Neuronal stem cell (in vitro differentiated cells): ENCODE measurements at regions not wholly inside any gene's neighbourhood (a gene's known extent, or its start where the extent isn't known, plus 50 kb on each side); places are given as distances from the start of the nearest gene placed in this dataset.

Experiments
- DNase-seq: peaks from one replicate; pipeline ENCODE4 v3.0.0-alpha.2; 2013; ENCODE audit warnings: low spot score
- H2AFZ ChIP-seq: one replicate; pipeline ENCODE4 v1.6.1; 2013; ENCODE audit warnings: mild to moderate bottlenecking, low read length, inconsistent platforms
- H2AK5ac ChIP-seq: 2 replicates; pipeline ENCODE4 v1.6.1; 2013; ENCODE audit warnings: low read depth, mild to moderate bottlenecking, inconsistent platforms, low read length, moderate library complexity, mixed read lengths
- H2BK120ac ChIP-seq: 2 replicates; pipeline ENCODE4 v1.6.1; 2013; ENCODE audit warnings: low read depth, mild to moderate bottlenecking, inconsistent platforms, low read length, moderate library complexity, mixed read lengths
- H2BK12ac ChIP-seq: one replicate; pipeline ENCODE4 v1.6.1; 2013; ENCODE audit warnings: low read length, inconsistent platforms
- H2BK15ac ChIP-seq: 2 replicates; pipeline ENCODE4 v1.6.1; 2013; ENCODE audit warnings: mild to moderate bottlenecking, low read length, inconsistent platforms, mixed read lengths
- H2BK5ac ChIP-seq: one replicate; pipeline ENCODE4 v1.6.1; 2013; ENCODE audit warnings: inconsistent platforms, mild to moderate bottlenecking, low read length, moderate library complexity
- H3K14ac ChIP-seq: one replicate; pipeline ENCODE4 v1.6.1; 2013; ENCODE audit warnings: low read length, inconsistent platforms
- H3K18ac ChIP-seq: 2 replicates; pipeline ENCODE4 v1.6.1; 2013; ENCODE audit warnings: low read length, inconsistent platforms
- H3K23ac ChIP-seq: 2 replicates; pipeline ENCODE4 v1.6.1; 2013; ENCODE audit warnings: low read depth, mild to moderate bottlenecking, mixed read lengths, low read length, inconsistent platforms; ENCODE audit not compliant: poor library complexity
- H3K27ac ChIP-seq: replicated peaks from 3 replicates; pipeline ENCODE4 v1.5.1; 2013; ENCODE audit warnings: low read length, inconsistent platforms
- H3K27me3 ChIP-seq, 3 experiments: 2 replicates each; pipeline ENCODE4 v1.6.1; 2013; ENCODE audit warnings: low read length in 3 of 3, mild to moderate bottlenecking in 2 of 3, inconsistent platforms in 1 of 3, low read depth in 1 of 3, mixed read lengths in 1 of 3, moderate library complexity in 1 of 3; ENCODE audit not compliant: control insufficient read depth in 3 of 3, insufficient read depth in 3 of 3
- H3K36me3 ChIP-seq, 2 donors: replicated peaks in 1 of 2; 2 replicates each; pipeline ENCODE4 v1.6.1; 2013; ENCODE audit warnings: low read length in 2 of 2; ENCODE audit not compliant: control insufficient read depth in 2 of 2, insufficient read depth in 2 of 2
- H3K4ac ChIP-seq: 2 replicates; pipeline ENCODE4 v1.6.1; 2013; ENCODE audit warnings: inconsistent platforms, mild to moderate bottlenecking, low read length, moderate library complexity
- H3K4me1 ChIP-seq, 2 donors: 1 replicate in 1 of 2; 2 replicates in 1 of 2; pipeline ENCODE4 v1.6.1; 2013; ENCODE audit warnings: low read length in 2 of 2, low read depth in 1 of 2; ENCODE audit not compliant: control insufficient read depth in 2 of 2, insufficient read depth in 1 of 2
- H3K4me2 ChIP-seq: one replicate; pipeline ENCODE4 v1.6.1; 2013; ENCODE audit warnings: mild to moderate bottlenecking, low read length, inconsistent platforms; ENCODE audit not compliant: insufficient read depth, poor library complexity, severe bottlenecking
- H3K4me3 ChIP-seq, 2 donors: 2 replicates each; pipeline ENCODE4 v1.5.1; 2013; ENCODE audit warnings: low read length in 2 of 2, mild to moderate bottlenecking in 2 of 2, inconsistent platforms in 1 of 2, moderate library complexity in 1 of 2
- H3K79me1 ChIP-seq: one replicate; pipeline ENCODE4 v1.6.1; 2013; ENCODE audit warnings: low read depth, mild to moderate bottlenecking, inconsistent platforms, low read length, moderate library complexity
- H3K9ac ChIP-seq: one replicate; pipeline ENCODE4 v1.6.1; 2013; ENCODE audit warnings: mild to moderate bottlenecking, low read depth, low read length, inconsistent platforms; ENCODE audit not compliant: poor library complexity
- H3K9me3 ChIP-seq, 2 donors: replicated peaks in 1 of 2; 2 replicates each; pipeline versions ENCODE3 to v1.6.1; 2013; ENCODE audit warnings: low read length in 2 of 2, mild to moderate bottlenecking in 2 of 2, inconsistent platforms in 1 of 2, low read depth in 1 of 2, mixed read lengths in 1 of 2, moderate library complexity in 1 of 2; ENCODE audit not compliant: control insufficient read depth in 2 of 2, insufficient read depth in 1 of 2
- H4K8ac ChIP-seq: one replicate; pipeline ENCODE4 v1.6.1; 2013; ENCODE audit warnings: low read depth, mild to moderate bottlenecking, inconsistent platforms, low read length, moderate library complexity
- H4K91ac ChIP-seq: one replicate; pipeline ENCODE4 v1.6.1; 2013; ENCODE audit warnings: low read length, low read depth, mild to moderate bottlenecking, inconsistent platforms; ENCODE audit not compliant: poor library complexity
- WGBS, 2 donors: extraction: QIAGEN DNeasy Blood & Tissue Kit; methylation state at CpG; one replicate each; pipeline ENCODE4 v1.1.7; 2013; ENCODE audit warnings: missing lambda C conversion rate in 2 of 2, mixed read lengths in 1 of 2; ENCODE audit not compliant: insufficient read length in 2 of 2, insufficient replicate concordance in 1 of 2; ENCODE audit errors: extremely low coverage in 2 of 2; 5-methylcytosine and 5-hydroxymethylcytosine counted together

DNA sequence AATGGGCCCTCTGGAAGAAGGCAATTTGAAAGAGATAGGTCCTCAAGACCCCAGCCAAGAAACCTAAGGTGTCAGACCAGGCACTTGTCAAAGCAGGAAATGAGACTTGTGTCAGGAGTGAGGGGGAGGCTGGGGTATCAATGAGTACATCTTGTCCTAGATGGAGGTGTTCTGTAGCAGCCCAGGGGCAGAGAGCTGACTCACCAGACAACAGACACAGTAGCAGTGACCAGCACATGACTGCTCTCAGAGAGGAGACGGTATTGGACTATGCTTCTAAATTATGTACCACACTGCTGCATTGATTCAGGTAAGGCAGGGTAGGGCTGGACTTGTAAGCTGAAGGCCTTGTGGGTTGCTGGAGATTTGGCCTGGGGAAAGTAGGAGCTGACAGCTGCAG, 551.2 kb upstream of the KLF4 start:
- H3K9me3 ChIP-seq: peaks cover 0 to 2% of the 10 kb centered on the region in 2 donors
- no CpG with 5 or more reads among the region's 1 CpG for WGBS, 2 donors
- DNase-seq: no peak
- no peak overlapping the region for H3K18ac ChIP-seq
- H2BK12ac ChIP-seq: no peak overlapping the region
- no peaks in the 10 kb centered on the region for H3K79me1 ChIP-seq
- no peaks in the 10 kb centered on the region for H3K36me3 ChIP-seq
- no peak overlapping the region for H3K23ac ChIP-seq
- no peak overlapping the region for H2BK5ac ChIP-seq
- H2BK120ac ChIP-seq: no peak overlapping the region
- H3K27ac ChIP-seq: no peak overlapping the region
- H3K4me3 ChIP-seq: no peak overlapping the region
- no peak overlapping the region for H2AFZ ChIP-seq
- H2AK5ac ChIP-seq: no peak overlapping the region
- H3K9ac ChIP-seq: no peak overlapping the region
- H3K27me3 ChIP-seq: no peaks in the 10 kb centered on the region
- H4K91ac ChIP-seq: no peak overlapping the region
- no peak overlapping the region for H3K4ac ChIP-seq
- H3K4me1 ChIP-seq: no peaks in the 10 kb centered on the region
- no peak overlapping the region for H3K14ac ChIP-seq
- no peak overlapping the region for H2BK15ac ChIP-seq
- no peak overlapping the region for H4K8ac ChIP-seq
- no peak overlapping the region for H3K4me2 ChIP-seq

GRCh38 chr9:108039493-108039892, 549.9 kb upstream of the KLF4 start:
- Histone ChIP-seq H2AK5ac (no peak overlapping the region), H3K27ac (no peak overlapping the region), H3K14ac (no peak overlapping the region), H3K4me2 (no peak overlapping the region), H3K9ac (no peak overlapping the region), H3K79me1 (no peaks in the 10 kb centered on the region), H3K18ac (no peak overlapping the region), H3K36me3 (no peaks in the 10 kb centered on the region), H3K23ac (no peak overlapping the region), H2BK15ac (no peak overlapping the region), H4K8ac (no peak overlapping the region), H2AFZ (no peak overlapping the region), H2BK5ac (no peak overlapping the region), H3K4me3 (no peak overlapping the region), H3K4me1 (no peaks in the 10 kb centered on the region), H3K9me3 (peaks cover 0 to under 1% of the 10 kb centered on the region in 2 donors), H4K91ac (no peak overlapping the region), H2BK12ac (no peak overlapping the region), H3K27me3 (no peaks in the 10 kb centered on the region), H2BK120ac (no peak overlapping the region), H3K4ac (no peak overlapping the region)
- WGBS, 2 donors: no CpG with 5 or more reads among the region's 1 CpG
- no peak for DNase-seq

- Histone ChIP-seq H2BK12ac (no peak overlapping the region), H3K79me1 (no peaks in the 10 kb centered on the region), H3K27ac (no peak overlapping the region), H4K8ac (no peak overlapping the region), H3K9me3 (no peaks in the 10 kb centered on the region), H3K4ac (no peak overlapping the region), H2BK120ac (no peak overlapping the region), H2BK15ac (no peak overlapping the region), H3K4me3 (no peak overlapping the region), H3K9ac (no peak overlapping the region), H3K18ac (no peak overlapping the region), H3K14ac (no peak overlapping the region), H3K23ac (no peak overlapping the region), H3K4me1 (no peaks in the 10 kb centered on the region), H2AFZ (no peak overlapping the region), H3K4me2 (no peak overlapping the region), H2AK5ac (no peak overlapping the region), H2BK5ac (no peak overlapping the region), H4K91ac (no peak overlapping the region), H3K27me3 (no peaks in the 10 kb centered on the region), H3K36me3 (no peaks in the 10 kb centered on the region)
- DNase-seq: no peak
- WGBS, 2 donors: no CpG with 5 or more reads among the region's 1 CpG
Observed at GRCh38 chr9:108039012-108039411, 549.4 kb upstream of the KLF4 start.

GRCh38 chr9:108035487-108035886, 545.9 kb upstream of the KLF4 start:
- Histone ChIP-seq H2BK15ac (no peak overlapping the region), H2AFZ (no peak overlapping the region), H3K27me3 (no peaks in the 10 kb centered on the region), H2AK5ac (no peak overlapping the region), H3K23ac (no peak overlapping the region), H3K9me3 (peaks cover 0 to 8% of the 10 kb centered on the region in 2 donors), H3K4ac (no peak overlapping the region), H3K27ac (no peak overlapping the region), H4K91ac (no peak overlapping the region), H3K4me2 (no peak overlapping the region), H3K9ac (no peak overlapping the region), H3K4me1 (no peaks in the 10 kb centered on the region), H3K36me3 (no peaks in the 10 kb centered on the region), H3K18ac (no peak overlapping the region), H2BK5ac (no peak overlapping the region), H3K4me3 (no peak overlapping the region), H2BK120ac (no peak overlapping the region), H2BK12ac (no peak overlapping the region), H3K14ac (no peak overlapping the region), H3K79me1 (no peaks in the 10 kb centered on the region), H4K8ac (no peak overlapping the region)
- WGBS, 2 donors: no CpG with 5 or more reads among the region's 1 CpG
- no peak for DNase-seq
